ENCODE measurements at regions not wholly inside any gene's neighbourhood (a gene's known extent, or its start where the extent isn't known, plus 50 kb on each side); places are given as distances from the start of the nearest gene placed in this dataset.

GRCh38 chr2:220120041-220120440 is 492.6 kb downstream of the SLC4A3 start:
- TF ChIP-seq POLR2A (IDR thresholded peaks at IDR 0.05) (no peak), EP300 (IDR thresholded peaks at IDR 0.05) (no peak), CTCF (IDR thresholded peaks at IDR 0.05) (no peak)
